CD14-positive monocyte (primary cell): ENCODE measurements at regions not wholly inside any gene's neighbourhood (a gene's known extent, or its start where the extent isn't known, plus 50 kb on each side); places are given as distances from the start of the nearest gene placed in this dataset.

Source experiments
- DNase-seq, 3 donors: peaks; one replicate each; pipeline ENCODE4 v3.0.0-alpha.2; 2011 to 2022
- H2AFZ ChIP-seq: 2 replicates; pipeline ENCODE4 v1.6.0; 2012; ENCODE audit warnings: mild to moderate bottlenecking, low read depth, low read length, inconsistent platforms; ENCODE audit not compliant: insufficient read depth, poor library complexity, severe bottlenecking
- H3K27ac ChIP-seq, 2 donors: 1 replicate in 1 of 2; 2 replicates in 1 of 2; pipeline ENCODE4 v1.5.1; 2012 to 2013; ENCODE audit warnings: low read length in 2 of 2, control low read depth in 1 of 2, inconsistent platforms in 1 of 2, low read depth in 1 of 2, mild to moderate bottlenecking in 1 of 2
- H3K27me3 ChIP-seq, 2 donors: one replicate each; pipeline versions ENCODE4 v1.6.0 to v1.6.1; 2011 to 2013; ENCODE audit warnings: low read length in 2 of 2; ENCODE audit not compliant: control insufficient read depth in 2 of 2, insufficient read depth in 2 of 2
- H3K36me3 ChIP-seq, 2 donors: replicated peaks in 1 of 2; 1 replicate in 1 of 2; 2 replicates in 1 of 2; pipeline versions ENCODE4 v1.5.1 to v1.6.1; 2012 to 2013; ENCODE audit warnings: low read length in 2 of 2, control low read depth in 1 of 2, inconsistent platforms in 1 of 2, mild to moderate bottlenecking in 1 of 2; ENCODE audit not compliant: insufficient read depth in 2 of 2, control insufficient read depth in 1 of 2
- H3K4me1 ChIP-seq, 2 donors: 1 replicate in 1 of 2; 2 replicates in 1 of 2; pipeline versions ENCODE4 v1.5.1 to v1.6.1; 2012 to 2013; ENCODE audit warnings: low read length in 2 of 2, control low read depth in 1 of 2, inconsistent platforms in 1 of 2, mild to moderate bottlenecking in 1 of 2, moderate library complexity in 1 of 2; ENCODE audit not compliant: insufficient read depth in 2 of 2, control insufficient read depth in 1 of 2
- H3K4me2 ChIP-seq: replicated peaks from 2 replicates; pipeline ENCODE3; 2012; ENCODE audit warnings: low read length, moderate library complexity, mild to moderate bottlenecking; ENCODE audit not compliant: poor library complexity, severe bottlenecking; ENCODE audit errors: extremely low read depth
- H3K4me3 ChIP-seq, 3 experiments: fragments of 200-600 bp in 1 of 3; sonication (generic) in 1 of 3; replicated peaks in 1 of 3; 1 replicate in 2 of 3; 2 replicates in 1 of 3; pipeline ENCODE4 v1.5.1; 2011 to 2013; ENCODE audit warnings: low read length in 3 of 3, mild to moderate bottlenecking in 3 of 3, control low read depth in 2 of 3, low read depth in 2 of 3, inconsistent platforms in 1 of 3, moderate library complexity in 1 of 3
- H3K79me2 ChIP-seq: 2 replicates; pipeline ENCODE4 v1.6.0; 2012; ENCODE audit warnings: mild to moderate bottlenecking, control low read depth, inconsistent platforms, low read length, moderate library complexity; ENCODE audit not compliant: insufficient read depth
- H3K9ac ChIP-seq: 2 replicates; pipeline ENCODE4 v1.6.0; 2017; ENCODE audit warnings: low read length, mild to moderate bottlenecking; ENCODE audit not compliant: insufficient read depth, poor library complexity, severe bottlenecking
- H3K9me3 ChIP-seq, 2 donors: replicated peaks in 1 of 2; 1 replicate in 1 of 2; 2 replicates in 1 of 2; pipeline versions ENCODE4 v1.5.1 to v1.6.1; 2012 to 2013; ENCODE audit warnings: low read length in 2 of 2, control low read depth in 1 of 2; ENCODE audit not compliant: control insufficient read depth in 1 of 2, insufficient read depth in 1 of 2
- H4K20me1 ChIP-seq: 2 replicates; pipeline ENCODE4 v1.6.0; 2012; ENCODE audit warnings: mild to moderate bottlenecking, low read length, control low read depth, moderate library complexity; ENCODE audit not compliant: insufficient read depth
- H3K27ac Mint-ChIP-seq, 7 donors: one replicate each; pipeline ENCODE4 v1.8.0; 2020; ENCODE audit warnings: mild to moderate bottlenecking in 7 of 7, mixed read lengths in 7 of 7, moderate library complexity in 6 of 7, inconsistent platforms in 2 of 7
- H3K27me3 Mint-ChIP-seq, 3 donors: one replicate each; pipeline ENCODE4 v1.8.0; 2021 to 2022; ENCODE audit warnings: low read depth in 3 of 3, mild to moderate bottlenecking in 3 of 3, mixed read lengths in 3 of 3, moderate library complexity in 3 of 3, inconsistent platforms in 1 of 3
- H3K36me3 Mint-ChIP-seq, 2 donors: one replicate each; pipeline ENCODE4 v1.8.0; 2020; ENCODE audit warnings: mixed read lengths in 2 of 2, inconsistent platforms in 1 of 2, mild to moderate bottlenecking in 1 of 2
- H3K4me1 Mint-ChIP-seq: one replicate; pipeline ENCODE4 v1.8.0; 2020; ENCODE audit warnings: mild to moderate bottlenecking, mixed read lengths
- H3K4me3 Mint-ChIP-seq, 2 donors: one replicate each; pipeline ENCODE4 v1.8.0; 2020; ENCODE audit warnings: mild to moderate bottlenecking in 2 of 2, mixed read lengths in 2 of 2, moderate library complexity in 1 of 2
- H3K9me3 Mint-ChIP-seq, 7 donors: one replicate each; pipeline ENCODE4 v1.8.0; 2020 to 2022; ENCODE audit warnings: mixed read lengths in 7 of 7, mild to moderate bottlenecking in 6 of 7, moderate library complexity in 6 of 7, inconsistent platforms in 2 of 7
- CTCF ChIP-seq: fragments of 200-600 bp; IDR thresholded peaks from one replicate; pipeline ENCODE4 v1.8.0; 2022; ENCODE audit warnings: antibody characterized with exemption, mild to moderate bottlenecking
- WGBS: methylation state at CpG from one replicate; pipeline ENCODE4 v1.1.5; 2013; ENCODE audit warnings: missing lambda C conversion rate; ENCODE audit not compliant: insufficient coverage; 5-methylcytosine and 5-hydroxymethylcytosine counted together
- intact Hi-C, 2 donors: fragments of 100-400 bp; cut with micrococcal nuclease; formaldehyde crosslinking; loops; one replicate each; pipeline versions ENCODE4 v1.15.0 to v1.15.1; 2023

- intact Hi-C loops, result no loop called here
- H3K27me3 ChIP-seq, result no peaks in the 10 kb centered on the region
- TF ChIP-seq CTCF, result no peak
- no peaks in the 10 kb centered on the region for H4K20me1 ChIP-seq
- Mint-ChIP-seq H3K27ac (no peak overlapping the region), H3K4me3 (no peak overlapping the region), H3K36me3 (no peaks in the 10 kb centered on the region), H3K9me3 (peaks cover 0 to 2% (median 0%) of the 10 kb centered on the region in 7 donors), H3K4me1 (no peaks in the 10 kb centered on the region), H3K27me3 (no peaks in the 10 kb centered on the region)
- DNase-seq, result no peak
- no peaks in the 10 kb centered on the region for H3K79me2 ChIP-seq
- H3K9ac ChIP-seq, result no peak overlapping the region
- H3K4me3 ChIP-seq, result no peak overlapping the region
- peaks cover 0 to 3% of the 10 kb centered on the region in 2 donors for H3K9me3 ChIP-seq
- H3K36me3 ChIP-seq, result no peaks in the 10 kb centered on the region
- WGBS, result no CpG with 5 or more reads among the region's 1 CpG
- no peak overlapping the region for H3K27ac ChIP-seq
- no peak overlapping the region for H3K4me2 ChIP-seq
- no peaks in the 10 kb centered on the region for H3K4me1 ChIP-seq
- H2AFZ ChIP-seq, result no peak overlapping the region
Measured at GRCh38 chr18:29979881-29980280, 1062.7 kb downstream of the DSC3 start.

- no peaks in the 10 kb centered on the region for H3K4me1 Mint-ChIP-seq
- H3K27me3 ChIP-seq, result no peaks in the 10 kb centered on the region
- intact Hi-C loops, result no loop called here
- H3K4me1 ChIP-seq, result no peaks in the 10 kb centered on the region
- no peak overlapping the region for H3K27ac Mint-ChIP-seq
- TF ChIP-seq CTCF, result no peak
- no peak for DNase-seq
- H3K4me2 ChIP-seq, result no peak overlapping the region
- H3K9ac ChIP-seq, result no peak overlapping the region
- H3K9me3 ChIP-seq, result peaks cover 0 to 3% of the 10 kb centered on the region in 2 donors
- no peaks in the 10 kb centered on the region for H3K27me3 Mint-ChIP-seq
- H3K4me3 Mint-ChIP-seq, result no peak overlapping the region
- H3K36me3 ChIP-seq, result no peaks in the 10 kb centered on the region
- H4K20me1 ChIP-seq, result no peaks in the 10 kb centered on the region
- peaks cover 0 to 6% (median 0%) of the 10 kb centered on the region in 7 donors for H3K9me3 Mint-ChIP-seq
- H3K36me3 Mint-ChIP-seq, result no peaks in the 10 kb centered on the region
- no peak overlapping the region for H2AFZ ChIP-seq
- H3K4me3 ChIP-seq, result no peak overlapping the region
- H3K27ac ChIP-seq, result no peak overlapping the region
- H3K79me2 ChIP-seq, result no peaks in the 10 kb centered on the region
Measured at GRCh38 chr18:29969876-29970275, 1072.7 kb downstream of the DSC3 start.
